HG03575 (cell line): ENCODE measurements at regions not wholly inside any gene's neighbourhood (a gene's known extent, or its start where the extent isn't known, plus 50 kb on each side); places are given as distances from the start of the nearest gene placed in this dataset.

Experiments used
- ATAC-seq: cut with Tn5 transposase; IDR thresholded peaks from one replicate; pipeline ENCODE4 v1.9.1; 2021; ENCODE audit not compliant: unreplicated experiment, insufficient number of reproducible peaks, low FRiP score; ENCODE audit errors: extremely low read depth

DNA sequence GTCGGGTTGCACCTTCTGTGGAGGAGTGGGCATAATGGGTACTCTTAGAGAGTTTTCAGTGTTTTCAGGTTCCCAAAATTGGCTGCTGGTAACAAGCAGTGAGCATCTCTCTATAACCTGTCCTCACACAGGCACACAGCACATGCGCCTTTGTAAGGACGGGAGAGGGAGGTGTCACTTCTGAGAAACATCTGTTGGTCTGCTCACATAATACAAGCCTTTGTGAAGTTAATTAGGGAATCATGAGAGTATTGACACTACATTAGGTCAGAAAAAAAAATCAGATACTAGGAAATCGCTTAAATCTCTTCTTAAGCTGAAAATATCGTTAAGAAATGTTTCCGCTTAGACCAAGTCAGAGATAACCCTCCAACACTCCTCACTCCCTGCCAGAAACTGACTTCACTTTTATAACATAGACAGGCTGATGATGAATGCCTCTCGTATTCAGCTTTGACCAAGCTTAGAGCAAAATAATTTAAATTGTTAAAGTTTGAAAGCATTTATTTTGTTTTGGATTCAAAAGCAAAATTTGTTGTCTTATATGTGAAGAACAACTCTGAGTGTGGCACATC lies 769.7 kb downstream of the TNS3 start:
- ATAC-seq, result no peak

DNA sequence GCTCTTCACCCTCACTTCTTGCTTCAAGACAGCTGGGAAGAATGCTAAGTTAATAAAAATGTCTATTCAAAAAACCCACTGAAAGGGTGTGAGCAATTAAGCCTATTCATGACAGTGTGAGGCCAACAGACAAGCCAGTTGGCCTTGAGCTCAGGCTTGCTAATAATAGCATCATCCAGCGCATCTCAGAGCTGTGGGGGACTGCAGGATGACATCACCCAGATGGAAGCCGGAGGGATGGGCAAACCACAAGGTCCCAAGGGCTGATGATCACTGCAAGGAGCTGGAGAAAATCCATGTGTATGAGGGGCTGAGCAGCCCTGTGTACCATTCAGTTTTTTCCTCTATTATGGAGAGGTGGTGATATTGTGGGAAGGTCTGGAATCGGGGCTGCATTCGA lies 770.4 kb downstream of the TNS3 start:
- ATAC-seq, result no peak

GRCh38 chr7:46810986-46811385 lies 770.9 kb downstream of the TNS3 start:
- no peak for ATAC-seq

DNA sequence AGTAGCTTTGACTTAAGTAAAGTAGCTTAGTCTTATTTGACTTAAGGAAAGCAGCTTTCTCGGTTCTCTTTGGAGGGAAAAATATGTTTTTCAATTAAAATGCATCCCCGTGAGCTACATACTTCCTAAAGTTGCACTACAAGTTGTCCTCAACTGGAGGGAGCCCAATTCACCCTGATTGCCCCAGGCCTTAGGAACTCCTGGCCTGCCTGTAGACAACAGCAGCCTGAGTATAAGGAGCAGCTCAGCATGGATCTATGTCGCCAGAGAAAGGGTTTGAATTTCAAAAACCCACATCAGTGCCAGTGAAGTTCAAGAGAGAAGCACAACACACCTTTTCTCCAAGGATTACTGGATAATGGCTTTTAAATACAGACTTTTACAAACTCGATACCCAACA lies 772.0 kb downstream of the TNS3 start:
- ATAC-seq, result no peak

DNA sequence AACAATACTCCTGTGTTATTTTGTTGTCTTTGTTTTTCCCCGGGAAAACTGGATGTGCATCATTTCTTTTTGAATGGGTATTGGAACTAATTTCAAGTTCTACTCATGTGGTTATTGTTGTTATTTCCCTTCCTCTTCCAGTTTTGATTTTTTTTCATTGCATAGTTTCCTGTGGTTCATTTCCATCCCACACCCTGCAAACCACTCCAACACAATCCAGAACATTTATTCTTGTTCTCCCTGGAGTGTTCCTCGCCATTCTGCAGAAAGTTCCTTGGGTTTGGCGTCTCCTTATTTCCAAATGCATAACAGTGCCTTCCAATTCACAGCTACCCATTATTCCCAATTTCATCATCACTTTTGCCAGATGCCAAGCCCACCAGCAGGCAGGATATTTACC lies 775.1 kb downstream of the TNS3 start:
- ATAC-seq, result no peak

GRCh38 chr7:46802479-46802878 lies 779.4 kb downstream of the TNS3 start:
- no peak for ATAC-seq

DNA sequence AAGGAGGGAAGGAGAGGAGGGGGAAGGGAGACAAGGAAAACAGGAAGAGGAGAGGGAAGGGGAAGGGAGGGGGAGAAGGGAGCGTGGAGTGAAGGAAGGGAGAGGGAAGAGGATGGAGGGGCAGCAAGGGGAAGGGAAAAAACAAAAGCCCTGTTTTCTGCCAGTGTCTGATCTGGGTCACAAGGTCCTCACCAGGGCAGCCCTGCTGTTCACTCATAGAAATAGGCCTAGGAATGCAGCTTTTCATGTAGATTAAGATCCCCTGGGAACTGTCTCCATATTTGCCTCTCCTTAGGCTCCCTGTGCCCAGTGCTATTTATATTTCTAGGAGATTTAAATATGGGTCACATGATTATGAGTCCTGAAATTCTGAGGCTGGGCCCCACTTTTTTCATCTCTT lies 790.7 kb downstream of the TNS3 start:
- no peak for ATAC-seq

- ATAC-seq, result no peak
Observed at GRCh38 chr7:46786995-46787394, 794.9 kb downstream of the TNS3 start.

GRCh38 chr7:46786221-46786954 lies 795.5 kb downstream of the TNS3 start:
- ATAC-seq, result no peak

GRCh38 chr7:46784732-46785131 lies 797.2 kb downstream of the TNS3 start:
- ATAC-seq, result no peak

GRCh38 chr7:46781901-46782439 lies 799.9 kb downstream of the TNS3 start:
- no peak for ATAC-seq

DNA sequence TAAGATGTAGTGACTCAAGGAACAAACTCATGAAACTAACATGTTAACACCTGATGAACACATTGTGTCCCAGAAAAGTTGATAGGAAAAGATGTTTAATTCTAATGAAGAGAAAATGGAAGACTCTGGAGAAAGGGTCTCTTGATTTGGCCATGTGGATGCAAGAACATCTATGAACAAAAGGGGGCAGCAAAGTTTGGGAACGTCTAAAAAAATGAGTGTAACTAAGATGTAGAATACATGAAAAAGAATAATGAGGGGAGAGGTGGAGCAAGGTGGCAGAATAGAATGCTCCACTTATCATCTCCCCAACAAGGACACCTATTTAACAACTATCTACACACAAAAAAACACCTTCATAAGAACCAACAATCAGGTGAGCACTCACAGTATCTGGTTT lies 805.1 kb downstream of the TNS3 start:
- ATAC-seq, result no peak

DNA sequence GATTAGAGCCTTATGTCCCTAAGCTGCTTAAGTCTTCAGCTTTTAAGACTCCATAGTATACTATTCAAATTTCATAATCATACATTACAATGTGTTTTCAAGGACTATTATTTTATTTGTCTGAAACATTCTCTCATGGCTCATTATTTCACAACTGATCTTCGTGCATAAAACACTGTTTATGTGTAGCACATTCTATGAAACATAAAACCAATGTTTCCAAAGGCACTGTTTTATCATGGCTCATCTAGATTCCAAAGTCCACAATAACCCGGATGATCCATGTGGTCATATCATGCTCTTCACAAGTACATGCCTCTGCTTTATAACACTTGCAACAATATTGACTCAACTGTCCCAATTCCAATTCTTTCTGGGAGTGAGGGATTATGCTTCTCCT lies 806.1 kb downstream of the TNS3 start:
- no peak for ATAC-seq

DNA sequence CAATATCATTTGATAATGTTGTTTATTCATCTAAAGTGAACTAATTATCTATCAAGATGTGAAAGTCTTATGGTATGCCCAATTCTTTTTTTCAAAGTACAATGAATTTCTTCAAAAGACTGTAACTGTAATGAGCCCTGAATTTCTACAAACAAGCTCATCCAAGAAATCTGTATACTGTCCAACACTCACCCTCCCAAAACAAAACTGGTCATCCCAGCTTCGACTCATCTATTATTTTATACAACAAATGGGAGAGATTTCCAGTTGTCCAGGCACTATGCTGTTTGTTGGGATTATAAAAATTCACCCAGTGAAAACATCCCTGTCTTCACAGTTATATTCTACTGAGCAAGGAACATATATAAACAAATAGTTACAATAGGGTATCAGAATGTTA lies 806.9 kb downstream of the TNS3 start:
- no peak for ATAC-seq

GRCh38 chr7:46774515-46774914 lies 807.4 kb downstream of the TNS3 start:
- no peak for ATAC-seq

DNA sequence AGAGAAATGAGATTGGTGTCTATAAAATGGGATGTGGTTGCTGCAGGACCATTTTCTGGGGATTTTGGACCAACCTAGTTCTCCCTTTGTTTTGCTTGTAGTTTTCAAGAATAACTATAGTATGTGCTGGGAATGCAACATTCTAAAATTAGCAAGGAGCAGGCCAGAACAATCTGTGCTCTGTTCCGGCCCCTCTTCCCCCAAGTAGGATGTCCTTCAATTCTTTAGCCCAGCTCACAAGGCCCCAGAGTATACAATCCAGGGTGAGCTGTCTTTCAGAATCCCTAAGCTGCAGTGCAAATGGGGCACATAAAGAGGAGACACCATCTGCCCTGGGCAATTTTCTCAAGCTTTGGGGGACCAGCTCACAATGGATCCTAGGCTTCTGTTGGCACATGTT lies 809.1 kb downstream of the TNS3 start:
- no peak for ATAC-seq

GRCh38 chr7:46767071-46767470 lies 814.8 kb downstream of the TNS3 start:
- ATAC-seq, result no peak

DNA sequence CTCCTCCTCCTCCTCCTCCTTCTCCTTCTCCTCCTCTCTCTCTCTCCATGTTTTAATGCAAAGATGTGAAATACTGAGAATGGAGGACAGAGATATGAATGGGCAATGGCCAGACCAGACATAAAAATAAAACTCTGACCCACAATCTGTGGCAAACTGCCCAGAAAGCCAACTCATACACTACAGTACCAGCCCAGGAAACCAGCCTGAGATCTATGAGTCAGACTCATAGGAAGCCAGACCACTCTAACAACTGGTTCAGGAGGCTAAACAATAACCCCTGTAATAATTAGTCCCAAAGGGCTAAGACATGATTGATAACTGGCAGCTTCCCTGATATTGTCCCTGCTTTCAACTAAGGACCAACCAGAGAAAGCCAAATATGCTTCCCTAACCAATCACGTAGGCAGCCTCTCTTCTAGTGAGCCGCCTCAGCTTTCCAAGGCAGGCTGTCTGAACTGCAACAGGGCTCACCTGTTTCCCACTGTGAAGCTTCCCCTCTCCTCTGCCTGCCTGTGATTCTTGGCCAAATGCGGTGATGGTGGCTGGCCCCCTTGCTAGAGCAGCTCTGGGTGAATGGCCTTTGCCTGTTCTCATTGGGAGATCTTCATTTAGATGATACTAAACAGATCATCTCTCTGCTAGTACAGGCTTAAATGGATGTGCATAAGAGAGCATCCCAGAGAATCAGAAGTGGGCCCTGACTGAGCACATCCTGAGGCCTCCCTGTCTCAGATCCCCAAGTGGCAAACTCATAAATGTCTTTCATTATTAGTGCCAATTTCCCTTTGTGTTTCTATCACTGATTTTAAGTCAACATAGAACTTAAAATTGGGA lies 817.6 kb downstream of the TNS3 start:
- ATAC-seq, result no peak

- ATAC-seq, result no peak
Observed at GRCh38 chr7:46763344-46763743, 818.6 kb downstream of the TNS3 start.
